Esophagus squamous epithelium (tissue), 4 donors: ENCODE measurements at regions not wholly inside any gene's neighbourhood (a gene's known extent, or its start where the extent isn't known, plus 50 kb on each side); places are given as distances from the start of the nearest gene placed in this dataset.

Experiments
- CTCF ChIP-seq, 6 experiments: fragments of 450-650 bp in 4 of 6; fragments of 200-600 bp in 2 of 6; sonication (generic) in 2 of 6; IDR thresholded peaks; one replicate each; pipeline ENCODE4 v1.5.1; 2016 to 2019; ENCODE audit warnings: antibody characterized with exemption in 6 of 6, mild to moderate bottlenecking in 4 of 6, moderate library complexity in 4 of 6
- POLR2A ChIP-seq, 4 donors: fragments of 450-650 bp; IDR thresholded peaks; one replicate each; pipeline ENCODE4 v1.6.1; 2017; ENCODE audit warnings: antibody characterized with exemption in 4 of 4, mild to moderate bottlenecking in 4 of 4, moderate library complexity in 3 of 4

- TF ChIP-seq POLR2A (IDR thresholded peaks at IDR 0.05) = no peak
- TF ChIP-seq CTCF (IDR thresholded peaks at IDR 0.05) = no peak
Observed at GRCh38 chr10:117457071-117457810, 82.0 kb upstream of the PDZD8 start.
